Mesendoderm (in vitro differentiated cells): ENCODE measurements at regions not wholly inside any gene's neighbourhood (a gene's known extent, or its start where the extent isn't known, plus 50 kb on each side); places are given as distances from the start of the nearest gene placed in this dataset.
"Not testable (repeated sequence)": the region's sequence is repeated elsewhere in the genome, so short reads cannot be mapped to it uniquely, and the experiment has no call there.

Experiments
- DNase-seq: peaks from one replicate; pipeline ENCODE4 v3.0.0; 2013
- H2AK5ac ChIP-seq: 2 replicates; pipeline ENCODE4 v1.6.1; 2013; ENCODE audit warnings: low read length, inconsistent platforms
- H2BK120ac ChIP-seq: 2 replicates; pipeline ENCODE4 v1.6.1; 2013; ENCODE audit warnings: low read depth, mild to moderate bottlenecking, low read length, moderate library complexity, mixed read lengths
- H2BK15ac ChIP-seq: replicated peaks from 2 replicates; pipeline ENCODE4 v1.6.1; 2013; ENCODE audit warnings: low read depth, mild to moderate bottlenecking, moderate library complexity
- H2BK5ac ChIP-seq: 2 replicates; pipeline ENCODE4 v1.6.1; 2013; ENCODE audit warnings: low read length, inconsistent platforms
- H3K18ac ChIP-seq: 2 replicates; pipeline ENCODE4 v1.6.1; 2013; ENCODE audit warnings: mild to moderate bottlenecking, low read length, mixed read lengths
- H3K23ac ChIP-seq: one replicate; pipeline ENCODE4 v1.6.1; 2013; ENCODE audit warnings: low read length
- H3K27ac ChIP-seq: 2 replicates; pipeline ENCODE4 v1.5.1; 2013; ENCODE audit warnings: low read depth, mild to moderate bottlenecking, inconsistent platforms, low read length, moderate library complexity
- H3K27me3 ChIP-seq: 2 replicates; pipeline ENCODE4 v1.6.1; 2013; ENCODE audit warnings: low read length, control low read depth, mild to moderate bottlenecking, inconsistent platforms; ENCODE audit not compliant: insufficient read depth, poor library complexity
- H3K36me3 ChIP-seq: 2 replicates; pipeline ENCODE4 v1.6.1; 2013; ENCODE audit warnings: low read length, inconsistent platforms; ENCODE audit not compliant: control insufficient read depth, insufficient read depth
- H3K4ac ChIP-seq: one replicate; pipeline ENCODE4 v1.6.1; 2013; ENCODE audit warnings: low read depth, mild to moderate bottlenecking, low read length, moderate library complexity
- H3K4me1 ChIP-seq: 2 replicates; pipeline ENCODE4 v1.6.1; 2013; ENCODE audit warnings: low read depth, low read length, inconsistent platforms; ENCODE audit not compliant: control insufficient read depth
- H3K4me2 ChIP-seq: 2 replicates; pipeline ENCODE4 v1.6.1; 2013; ENCODE audit warnings: low read length
- H3K4me3 ChIP-seq: 2 replicates; pipeline ENCODE4 v1.5.1; 2013; ENCODE audit warnings: mild to moderate bottlenecking, low read length
- H3K56ac ChIP-seq: one replicate; pipeline ENCODE4 v1.6.1; 2013; ENCODE audit warnings: low read length
- H3K79me1 ChIP-seq: 2 replicates; pipeline ENCODE4 v1.6.1; 2013; ENCODE audit warnings: low read length, inconsistent platforms
- H3K79me2 ChIP-seq: 2 replicates; pipeline ENCODE4 v1.6.1; 2013; ENCODE audit warnings: mild to moderate bottlenecking, low read length; ENCODE audit not compliant: control insufficient read depth, insufficient read depth
- H3K9ac ChIP-seq: 2 replicates; pipeline ENCODE4 v1.6.1; 2013; ENCODE audit warnings: low read length, inconsistent platforms
- H4K5ac ChIP-seq: one replicate; pipeline ENCODE4 v1.6.1; 2013; ENCODE audit warnings: low read length
- H4K8ac ChIP-seq: one replicate; pipeline ENCODE4 v1.6.1; 2013; ENCODE audit warnings: low read depth, mild to moderate bottlenecking, control low read depth, low read length, moderate library complexity
- WGBS: extraction: QIAGEN DNeasy Blood & Tissue Kit; methylation state at CpG from one replicate; pipeline ENCODE4 v1.1.7; 2013; ENCODE audit warnings: low lambda C conversion rate, missing lambda C conversion rate; ENCODE audit not compliant: insufficient coverage; ENCODE audit errors: extremely low coverage; 5-methylcytosine and 5-hydroxymethylcytosine counted together

- Histone ChIP-seq H4K5ac (no peak overlapping the region), H3K36me3 (no peaks in the 10 kb centered on the region), H3K27ac (no peak overlapping the region), H3K79me1 (no peaks in the 10 kb centered on the region), H2BK15ac (no peak overlapping the region), H3K27me3 (no peaks in the 10 kb centered on the region), H3K79me2 (no peaks in the 10 kb centered on the region), H3K4me1 (no peaks in the 10 kb centered on the region), H3K4me2 (no peak overlapping the region), H4K8ac (no peak overlapping the region), H3K4ac (no peak overlapping the region), H3K23ac (no peak overlapping the region), H3K4me3 (no peak overlapping the region), H2BK120ac (no peak overlapping the region), H2BK5ac (no peak overlapping the region), H3K18ac (no peak overlapping the region), H3K56ac (no peak overlapping the region), H2AK5ac (no peak overlapping the region), H3K9ac (no peak overlapping the region)
- DNase-seq = no peak
Observed at GRCh38 chr5:121033334-121033733, 569.2 kb downstream of the PRR16 start.

GRCh38 chr5:121038438-121038837 lies 574.3 kb downstream of the PRR16 start:
- no peak overlapping the region for H3K56ac ChIP-seq
- DNase-seq = no peak
- no peaks in the 10 kb centered on the region for H3K4me1 ChIP-seq
- no peaks in the 10 kb centered on the region for H3K79me2 ChIP-seq
- H3K79me1 ChIP-seq = no peaks in the 10 kb centered on the region
- H2BK15ac ChIP-seq = no peak overlapping the region
- H3K27ac ChIP-seq = no peak overlapping the region
- no peaks in the 10 kb centered on the region for H3K36me3 ChIP-seq
- H3K18ac ChIP-seq = no peak overlapping the region
- no peak overlapping the region for H2AK5ac ChIP-seq
- no peak overlapping the region for H3K9ac ChIP-seq
- no peak overlapping the region for H3K4me3 ChIP-seq
- no peak overlapping the region for H3K4me2 ChIP-seq
- WGBS = no CpG with 5 or more reads among the region's 4 CpGs
- H2BK120ac ChIP-seq = no peak overlapping the region
- H3K4ac ChIP-seq = no peak overlapping the region
- H2BK5ac ChIP-seq = no peak overlapping the region
- no peak overlapping the region for H4K8ac ChIP-seq
- no peaks in the 10 kb centered on the region for H3K27me3 ChIP-seq
- no peak overlapping the region for H3K23ac ChIP-seq
- no peak overlapping the region for H4K5ac ChIP-seq

GRCh38 chr5:121049971-121050370 lies 585.9 kb downstream of the PRR16 start:
- Histone ChIP-seq H3K4ac (no peak overlapping the region), H2AK5ac (no peak overlapping the region)

GRCh38 chr5:121053055-121053985 lies 589.2 kb downstream of the PRR16 start:
- Histone ChIP-seq H3K4me2 (no peak overlapping the region), H3K4me1 (no peaks in the 10 kb centered on the region), H3K9ac (no peak overlapping the region), H2BK5ac (no peak overlapping the region), H3K56ac (no peak overlapping the region), H3K79me1 (no peaks in the 10 kb centered on the region), H3K4me3 (no peak overlapping the region), H3K27me3 (no peaks in the 10 kb centered on the region), H2BK15ac (no peak overlapping the region), H3K27ac (no peak overlapping the region), H3K36me3 (no peaks in the 10 kb centered on the region), H4K5ac (no peak overlapping the region), H2AK5ac (no peak overlapping the region), H3K79me2 (no peaks in the 10 kb centered on the region), H3K23ac (no peak overlapping the region), H2BK120ac (no peak overlapping the region), H3K18ac (no peak overlapping the region), H3K4ac (no peak overlapping the region), H4K8ac (no peak overlapping the region)
- DNase-seq = no peak
- no CpG with 5 or more reads among the region's 5 CpGs for WGBS

More at GRCh38 chr5:121049971-121050370, 585.9 kb downstream of the PRR16 start:
- Histone ChIP-seq H4K5ac (no peak overlapping the region), H3K4me2 (no peak overlapping the region), H3K18ac (no peak overlapping the region), H2BK120ac (no peak overlapping the region), H3K27me3 (no peaks in the 10 kb centered on the region), H2BK15ac (no peak overlapping the region), H3K23ac (no peak overlapping the region), H3K9ac (no peak overlapping the region), H3K27ac (no peak overlapping the region), H2BK5ac (no peak overlapping the region), H3K79me1 (no peaks in the 10 kb centered on the region), H3K79me2 (no peaks in the 10 kb centered on the region), H3K4me1 (no peaks in the 10 kb centered on the region), H3K4me3 (no peak overlapping the region), H3K36me3 (no peaks in the 10 kb centered on the region), H4K8ac (no peak overlapping the region), H3K56ac (no peak overlapping the region)
- DNase-seq = no peak

- no peaks in the 10 kb centered on the region for H3K79me1 ChIP-seq
- H3K27me3 ChIP-seq = no peaks in the 10 kb centered on the region
- no peak overlapping the region for H4K5ac ChIP-seq
- H3K56ac ChIP-seq = no peak overlapping the region
- H3K9ac ChIP-seq = no peak overlapping the region
- no peak overlapping the region for H3K4ac ChIP-seq
- no peaks in the 10 kb centered on the region for H3K36me3 ChIP-seq
- no CpG with 5 or more reads among the region's 1 CpG for WGBS
- no peak overlapping the region for H3K4me2 ChIP-seq
- no peak overlapping the region for H3K18ac ChIP-seq
- no peak overlapping the region for H3K4me3 ChIP-seq
- no peak overlapping the region for H2AK5ac ChIP-seq
- no peak overlapping the region for H4K8ac ChIP-seq
- H3K27ac ChIP-seq = no peak overlapping the region
- H3K23ac ChIP-seq = no peak overlapping the region
- H3K4me1 ChIP-seq = no peaks in the 10 kb centered on the region
- no peak overlapping the region for H2BK120ac ChIP-seq
- no peak overlapping the region for H2BK15ac ChIP-seq
- no peak overlapping the region for H2BK5ac ChIP-seq
- no peak for DNase-seq
- H3K79me2 ChIP-seq = no peaks in the 10 kb centered on the region
Observed at GRCh38 chr5:121055586-121055985, 591.5 kb downstream of the PRR16 start.

- H2BK5ac ChIP-seq, H2AK5ac ChIP-seq, H3K9ac ChIP-seq, H3K18ac ChIP-seq, H3K56ac ChIP-seq, H3K4me3 ChIP-seq, H4K8ac ChIP-seq, H3K4me1 ChIP-seq, H3K27me3 ChIP-seq, H3K27ac ChIP-seq, DNase-seq, H3K79me1 ChIP-seq, H3K4ac ChIP-seq, H2BK120ac ChIP-seq, H2BK15ac ChIP-seq, H4K5ac ChIP-seq, H3K79me2 ChIP-seq, H3K36me3 ChIP-seq, H3K4me2 ChIP-seq, H3K23ac ChIP-seq: not testable (repeated sequence)
- WGBS = no CpG with 5 or more reads among the region's 23 CpGs
Observed at GRCh38 chr5:121064241-121064640, 600.1 kb downstream of the PRR16 start.
